ENCODE measurements at regions not wholly inside any gene's neighbourhood (a gene's known extent, or its start where the extent isn't known, plus 50 kb on each side); places are given as distances from the start of the nearest gene placed in this dataset.
"Not testable (repeated sequence)": the region's sequence is repeated elsewhere in the genome, so short reads cannot be mapped to it uniquely, and the experiment has no call there.

GRCh38 chr3:153631664-153632063 lies 469.6 kb downstream of the RAP2B start:
- H3K4me3 ChIP-seq (ENCODE audit: low read depth, low read length), result no peak overlapping the region
- TF ChIP-seq, protein P1, sequence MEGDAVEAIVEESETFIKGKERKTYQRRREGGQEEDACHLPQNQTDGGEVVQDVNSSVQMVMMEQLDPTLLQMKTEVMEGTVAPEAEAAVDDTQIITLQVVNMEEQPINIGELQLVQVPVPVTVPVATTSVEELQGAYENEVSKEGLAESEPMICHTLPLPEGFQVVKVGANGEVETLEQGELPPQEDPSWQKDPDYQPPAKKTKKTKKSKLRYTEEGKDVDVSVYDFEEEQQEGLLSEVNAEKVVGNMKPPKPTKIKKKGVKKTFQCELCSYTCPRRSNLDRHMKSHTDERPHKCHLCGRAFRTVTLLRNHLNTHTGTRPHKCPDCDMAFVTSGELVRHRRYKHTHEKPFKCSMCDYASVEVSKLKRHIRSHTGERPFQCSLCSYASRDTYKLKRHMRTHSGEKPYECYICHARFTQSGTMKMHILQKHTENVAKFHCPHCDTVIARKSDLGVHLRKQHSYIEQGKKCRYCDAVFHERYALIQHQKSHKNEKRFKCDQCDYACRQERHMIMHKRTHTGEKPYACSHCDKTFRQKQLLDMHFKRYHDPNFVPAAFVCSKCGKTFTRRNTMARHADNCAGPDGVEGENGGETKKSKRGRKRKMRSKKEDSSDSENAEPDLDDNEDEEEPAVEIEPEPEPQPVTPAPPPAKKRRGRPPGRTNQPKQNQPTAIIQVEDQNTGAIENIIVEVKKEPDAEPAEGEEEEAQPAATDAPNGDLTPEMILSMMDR (IDR thresholded peaks at IDR 0.05; ENCODE audit: low read depth, low read length, missing control alignments), result no peak
- DNase-seq (ENCODE audit: low read depth), result no peak

- TF ChIP-seq, protein P1 (IDR thresholded peaks at IDR 0.05; ENCODE audit: low read depth, low read length, missing control alignments), result no peak
- DNase-seq (ENCODE audit: low read depth), result no peak
- no peak overlapping the region for H3K4me3 ChIP-seq (ENCODE audit: low read depth, low read length)
Measured at GRCh38 chr3:153633407-153633806, 471.4 kb downstream of the RAP2B start.

- no peak overlapping the region for H3K4me3 ChIP-seq (ENCODE audit: low read depth, low read length)
- TF ChIP-seq, protein P1 (IDR thresholded peaks at IDR 0.05; ENCODE audit: low read depth, low read length, missing control alignments), result no peak
- DNase-seq (ENCODE audit: low read depth), result no peak
Measured at GRCh38 chr3:153634683-153635082, 472.7 kb downstream of the RAP2B start.

DNA sequence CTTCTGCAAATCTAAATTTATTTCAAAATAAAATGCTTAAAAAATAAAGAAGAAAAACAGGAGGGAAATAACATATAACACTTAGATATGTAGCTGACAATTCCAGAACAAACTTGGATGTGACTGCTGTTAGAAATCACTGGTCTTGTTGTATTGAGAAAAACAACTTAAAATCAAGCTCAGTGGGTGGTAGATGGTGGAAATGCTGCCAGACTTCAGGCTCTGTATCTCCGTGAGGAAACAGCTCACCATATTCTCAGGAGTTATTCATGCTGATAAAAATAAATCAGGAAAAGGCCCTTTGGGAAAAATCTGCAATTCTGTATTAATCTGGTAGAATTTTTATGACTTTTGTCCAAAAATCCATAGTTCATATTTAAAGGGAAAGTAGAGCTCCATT lies 477.6 kb downstream of the RAP2B start:
- DNase-seq (ENCODE audit: low read depth), result no peak
- TF ChIP-seq, protein P1 (IDR thresholded peaks at IDR 0.05; ENCODE audit: low read depth, low read length, missing control alignments), result no peak
- H3K4me3 ChIP-seq (ENCODE audit: low read depth, low read length), result no peak overlapping the region

- no peak overlapping the region for H3K4me3 ChIP-seq (ENCODE audit: low read depth, low read length)
- no peak for DNase-seq (ENCODE audit: low read depth)
- TF ChIP-seq, protein P1 (IDR thresholded peaks at IDR 0.05; ENCODE audit: low read depth, low read length, missing control alignments), result no peak
Measured at GRCh38 chr3:153640689-153641665, 479.0 kb downstream of the RAP2B start.

GRCh38 chr3:153642576-153642975 lies 478.6 kb upstream of the ARHGEF26 start:
- not testable (repeated sequence) for H3K4me3 ChIP-seq (ENCODE audit: low read depth, low read length)

GRCh38 chr3:153643471-153643870 lies 477.7 kb upstream of the ARHGEF26 start:
- not testable (repeated sequence) for H3K4me3 ChIP-seq (ENCODE audit: low read depth, low read length); DNase-seq (ENCODE audit: low read depth)

More at GRCh38 chr3:153642576-153642975, 478.6 kb upstream of the ARHGEF26 start:
- DNase-seq (ENCODE audit: low read depth), result not testable (repeated sequence)

GRCh38 chr3:153649286-153649839 lies 471.8 kb upstream of the ARHGEF26 start:
- TF ChIP-seq, protein P1 (IDR thresholded peaks at IDR 0.05; ENCODE audit: low read depth, low read length, missing control alignments), result no peak
- no peak overlapping the region for H3K4me3 ChIP-seq (ENCODE audit: low read depth, low read length)
- DNase-seq (ENCODE audit: low read depth), result no peak
